ENCODE measurements at regions not wholly inside any gene's neighbourhood (a gene's known extent, or its start where the extent isn't known, plus 50 kb on each side); places are given as distances from the start of the nearest gene placed in this dataset.

DNA sequence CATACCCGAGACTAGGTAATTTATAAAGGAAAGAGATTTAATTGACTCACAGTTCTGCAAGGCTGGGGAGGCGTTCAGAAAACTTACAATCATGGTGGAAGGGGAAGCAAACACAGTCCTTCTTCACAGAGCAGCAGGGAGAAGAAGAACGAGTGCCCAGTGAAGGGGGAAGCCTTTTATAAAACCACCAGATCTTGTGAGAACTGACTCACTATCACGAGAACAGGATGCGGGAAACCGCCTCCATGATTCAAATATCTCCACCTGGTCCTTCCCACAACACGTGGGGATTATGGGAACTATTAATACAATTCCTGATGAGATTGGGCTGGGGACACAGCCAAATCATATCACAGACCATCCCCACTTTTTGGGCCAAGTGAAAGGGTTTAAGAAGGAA is 58.8 kb upstream of the CTXND1 start:
- TF ChIP-seq EZH2 (IDR thresholded peaks at IDR 0.05; ENCODE audit: insufficient read depth, low read length) (no peak), CTCF (IDR thresholded peaks at IDR 0.05; ENCODE audit: insufficient read depth, low read depth, low read length) (no peak)

Data from astrocyte (in vitro differentiated cells and primary cell).